NCI-H1417 (cell line): ENCODE measurements at regions not wholly inside any gene's neighbourhood (a gene's known extent, or its start where the extent isn't known, plus 50 kb on each side); places are given as distances from the start of the nearest gene placed in this dataset.

Experiments used
- DNase-seq, 3 experiments: peaks; one replicate each; lab custom pipeline; 2025; lab: John Stamatoyannopoulos, UW

DNA sequence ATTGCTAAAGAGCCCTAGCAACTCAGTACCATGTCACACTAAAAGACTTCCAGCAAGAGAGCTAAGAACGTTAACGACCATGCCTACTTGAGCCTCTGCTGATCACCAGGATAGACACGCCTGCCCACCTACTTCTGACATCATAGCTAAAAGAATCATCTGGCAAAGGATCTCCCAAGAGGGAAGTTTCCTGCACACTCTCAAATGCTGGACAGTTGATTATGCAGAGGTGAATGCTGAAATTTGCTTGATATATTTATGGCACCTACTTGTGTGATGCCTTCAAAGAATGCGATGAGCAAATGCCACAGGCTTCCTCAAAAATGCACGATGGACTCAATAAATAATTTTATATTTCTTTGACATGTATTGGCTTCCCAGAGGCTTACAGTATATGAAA is 113.6 kb downstream of the GALC start:
- no peak for DNase-seq

DNA sequence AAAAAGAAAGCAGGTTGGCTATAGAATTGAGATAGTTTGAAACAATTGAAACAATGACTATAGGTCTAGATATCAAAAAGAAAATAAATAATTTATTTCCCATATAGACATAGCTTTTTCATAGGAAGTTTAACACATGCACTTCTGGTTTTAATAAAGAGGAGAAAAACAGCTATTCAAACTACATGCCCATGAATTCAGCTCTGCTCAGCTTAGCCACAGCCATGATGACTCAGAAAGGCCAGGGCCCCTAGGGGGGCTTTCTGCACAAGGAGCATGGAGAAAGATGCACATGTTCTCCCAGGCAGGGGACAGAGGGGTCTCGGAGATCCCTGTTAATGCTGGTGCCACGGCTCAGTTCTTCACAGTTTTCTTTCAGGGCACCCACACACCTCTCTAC is 114.0 kb downstream of the GALC start:
- DNase-seq = no peak

DNA sequence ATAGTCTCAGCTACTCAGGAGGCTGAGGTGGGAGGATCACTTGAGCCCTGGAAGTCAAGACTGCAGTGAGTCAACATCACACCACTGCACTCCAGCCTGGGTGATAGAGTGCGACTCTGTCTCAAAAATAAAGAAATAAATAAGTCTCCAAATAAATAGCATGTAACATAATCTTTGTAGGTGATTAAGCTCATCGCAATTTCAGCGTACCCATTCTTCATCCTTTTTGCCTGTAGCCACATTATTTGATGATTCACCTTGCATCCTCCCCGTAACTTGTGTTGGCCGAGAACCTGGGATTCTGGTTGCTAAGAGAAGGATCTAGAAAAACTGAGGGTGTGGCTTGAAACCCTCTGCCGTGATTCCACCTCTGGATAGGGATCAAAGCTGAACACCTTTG is 115.1 kb downstream of the GALC start:
- no peak for DNase-seq

DNA sequence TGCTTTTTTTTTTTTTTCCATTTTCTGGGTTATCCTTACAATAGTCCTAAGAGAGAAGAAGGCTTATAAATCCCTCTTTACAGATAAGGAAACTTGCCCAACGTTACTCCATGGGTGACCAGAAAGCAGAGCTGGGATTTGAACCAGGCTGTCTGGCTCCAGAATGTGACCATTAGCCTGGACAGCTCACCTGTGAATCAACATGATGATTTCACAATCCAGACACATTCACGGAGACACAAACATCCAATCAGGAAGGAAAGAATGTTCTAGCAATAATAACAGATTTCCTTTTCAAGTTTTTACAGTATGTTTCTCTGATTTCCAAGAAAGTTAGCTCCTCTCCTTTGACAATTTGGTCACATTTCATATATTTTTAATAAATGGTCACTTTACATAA is 118.3 kb downstream of the GALC start:
- no peak for DNase-seq

DNA sequence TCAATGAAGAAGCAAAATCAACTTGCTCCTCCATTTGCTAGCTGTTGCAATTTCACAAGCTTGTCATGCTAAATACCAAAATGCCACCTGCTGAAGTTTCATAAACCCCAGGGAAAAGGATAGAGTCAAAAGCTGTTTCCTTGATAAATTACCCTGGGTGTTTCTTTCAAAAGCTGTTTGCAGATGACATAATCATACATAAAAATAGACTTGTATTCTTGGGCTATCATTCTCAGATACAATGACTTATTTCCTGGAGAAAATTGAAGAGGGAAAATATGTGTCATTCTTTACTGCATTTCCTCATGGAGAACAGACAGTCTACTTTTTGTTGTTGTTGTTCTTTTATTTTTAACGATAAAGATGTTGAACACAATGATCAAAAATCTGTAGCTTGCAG is 119.2 kb downstream of the GALC start:
- DNase-seq = peak in 2 of 3 experiments; percentile 39 to 66

DNA sequence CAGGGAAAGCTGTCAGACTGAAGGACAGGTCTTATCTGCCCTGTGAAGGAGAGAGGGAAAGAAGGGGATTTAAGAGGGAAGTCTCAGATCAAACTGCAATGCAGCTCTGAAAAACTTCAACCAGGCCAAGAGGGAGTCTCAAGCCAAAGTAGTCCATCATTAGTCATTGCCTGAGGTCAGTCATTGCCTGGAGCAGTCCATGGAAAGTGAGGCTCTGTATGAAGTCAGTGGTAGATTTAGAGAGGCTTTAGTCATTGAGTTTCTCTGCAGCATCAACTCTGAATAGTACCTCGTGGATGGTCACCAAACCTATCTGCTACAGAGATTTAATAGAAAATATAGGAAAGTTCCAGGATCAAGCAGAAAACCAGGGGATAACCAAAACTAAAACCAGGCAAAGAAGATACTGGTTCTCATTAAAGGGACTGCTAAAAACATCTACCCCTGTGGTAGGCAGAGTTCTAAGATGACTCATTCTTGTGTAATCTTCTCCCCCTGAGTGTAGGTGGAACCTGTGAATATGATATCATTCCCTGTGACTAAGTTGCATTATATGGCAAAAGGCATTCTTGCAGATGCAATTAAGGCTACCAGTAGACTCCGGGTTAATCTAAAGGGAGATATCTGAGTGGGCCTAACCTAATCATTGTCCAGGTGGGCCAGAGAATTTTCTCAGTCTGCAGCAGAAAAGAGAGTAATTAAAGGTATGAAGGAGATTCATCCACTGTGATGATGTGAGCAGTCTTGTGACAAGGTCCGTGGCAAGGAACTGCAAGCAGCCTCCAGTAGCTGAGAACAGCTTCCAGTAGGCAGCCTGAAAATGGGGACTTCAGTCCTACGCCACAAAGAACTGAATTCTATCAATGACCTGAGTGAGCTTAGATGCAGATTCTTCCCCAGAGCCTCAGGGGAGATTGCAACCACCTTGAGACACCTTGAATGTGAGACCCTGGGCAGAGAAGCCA is 123.1 kb downstream of the GALC start:
- no peak for DNase-seq

DNA sequence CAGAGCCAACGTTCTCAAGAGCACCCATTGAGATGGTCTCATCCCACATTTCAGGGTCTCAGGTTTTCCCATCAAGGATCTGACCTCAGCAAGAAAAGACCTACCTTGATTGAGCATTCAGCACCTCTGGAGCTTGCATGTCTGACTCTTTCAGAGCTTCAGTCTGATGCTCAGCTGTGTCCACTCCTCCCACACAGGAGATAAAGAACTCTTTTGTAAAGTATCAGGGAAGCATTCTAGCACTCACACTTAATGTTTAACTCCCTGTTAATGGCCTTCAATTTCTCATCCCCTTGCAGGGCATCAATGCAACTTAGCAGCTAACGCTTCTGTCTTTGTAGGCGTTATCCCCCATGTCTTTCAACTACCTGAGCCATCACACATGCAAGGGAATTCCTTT is 124.1 kb downstream of the GALC start:
- no peak for DNase-seq

DNA sequence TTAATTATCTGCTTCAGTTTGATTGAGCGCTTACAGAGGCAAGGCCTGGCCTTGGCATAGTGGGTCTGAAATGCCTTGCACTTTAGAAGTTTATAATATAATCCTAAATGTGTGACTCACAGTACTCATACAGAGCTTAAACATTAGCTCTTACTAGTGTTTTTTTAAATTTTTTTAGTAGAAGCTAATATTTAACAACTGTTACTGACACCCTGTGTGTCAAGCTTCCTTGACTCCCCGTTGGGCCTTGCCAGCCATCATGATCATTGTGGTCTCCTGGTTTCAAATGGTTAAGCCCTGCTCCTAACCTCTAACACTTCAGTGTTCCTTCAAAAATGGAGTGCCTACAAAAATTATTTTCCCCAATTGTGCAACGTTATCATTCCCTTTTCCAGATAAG is 126.9 kb downstream of the GALC start:
- DNase-seq = no peak

DNA sequence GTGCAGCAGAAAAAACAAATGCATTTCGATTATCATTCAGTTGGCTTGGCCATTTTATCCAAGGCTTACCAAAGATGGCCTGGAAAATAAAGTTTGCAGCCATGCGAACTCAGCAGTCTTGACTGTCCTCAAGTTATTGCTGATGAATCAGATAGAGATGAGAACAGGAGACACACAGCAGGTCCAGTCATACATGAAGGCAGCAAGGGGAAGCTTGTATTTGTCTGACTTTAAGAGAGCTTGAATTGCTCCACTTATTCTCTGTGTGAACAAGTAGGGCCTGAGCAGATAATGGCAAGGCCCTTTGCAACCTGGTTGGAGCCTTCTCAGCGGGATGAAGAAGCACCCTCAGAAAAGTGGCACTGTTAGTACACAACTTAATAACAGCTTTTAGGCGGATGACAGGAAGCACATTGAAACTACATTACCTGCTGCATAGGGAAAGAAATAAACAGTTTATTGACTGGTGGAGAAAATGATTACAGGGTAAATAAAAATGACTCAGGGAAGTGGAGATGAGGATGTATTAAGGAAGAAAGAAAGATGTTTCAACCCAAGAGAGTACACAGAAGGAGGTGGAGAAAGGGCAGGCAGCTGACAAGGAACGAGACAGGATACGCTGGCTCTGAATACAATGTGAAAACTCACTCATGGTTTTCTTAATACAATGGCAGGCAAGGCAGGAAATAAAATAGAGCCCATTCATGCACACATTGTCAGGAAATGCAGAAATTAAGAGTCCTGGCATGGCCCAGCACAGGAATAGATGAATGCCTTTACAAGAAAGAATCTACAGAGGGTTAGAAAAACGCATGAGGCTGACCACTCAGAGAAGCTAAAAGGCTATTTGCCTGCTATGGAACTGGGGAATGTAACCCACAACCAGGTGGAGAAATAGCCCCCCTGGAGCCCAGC is 128.4 kb downstream of the GALC start:
- peak in 2 of 3 experiments; percentile 63 to 87 for DNase-seq

DNA sequence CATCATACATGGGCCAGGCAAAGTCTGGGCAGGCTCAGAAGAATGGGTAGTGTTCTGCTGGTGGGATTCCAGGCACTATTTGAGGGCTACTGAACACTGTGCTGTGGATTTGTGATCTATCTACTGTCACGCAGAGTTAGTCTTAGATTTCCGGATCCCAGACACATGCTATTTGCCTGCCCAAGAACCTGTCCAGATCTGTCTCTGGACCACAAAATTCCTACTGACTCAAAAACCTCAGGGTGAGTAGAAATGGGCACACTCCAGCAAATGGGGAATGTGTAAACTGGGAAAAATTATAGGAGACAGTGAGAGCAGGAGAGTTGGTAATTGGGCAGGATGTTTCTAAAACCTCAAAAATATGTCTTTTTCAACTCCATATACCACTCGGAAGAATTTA is 129.9 kb downstream of the GALC start:
- DNase-seq = no peak

DNA sequence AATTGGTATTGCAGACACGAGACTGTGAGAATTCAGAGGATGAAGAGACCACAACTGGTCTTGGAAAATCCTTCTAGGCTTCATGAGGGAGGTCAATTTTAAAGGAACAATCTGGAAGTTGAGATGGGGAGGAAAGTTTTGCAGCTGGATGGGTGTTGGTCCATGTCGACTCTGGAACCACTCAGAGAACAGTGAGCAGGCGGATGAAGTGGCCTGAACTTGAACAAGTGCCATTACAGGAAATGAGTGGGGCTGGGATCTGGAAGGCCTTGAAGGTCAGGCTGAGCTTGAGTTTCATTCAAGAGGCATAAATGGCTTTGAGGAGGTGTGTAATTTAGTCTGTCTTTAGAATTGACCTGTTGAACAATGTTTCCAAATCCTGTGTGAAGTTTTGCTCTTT is 140.9 kb downstream of the GALC start:
- DNase-seq = no peak

DNA sequence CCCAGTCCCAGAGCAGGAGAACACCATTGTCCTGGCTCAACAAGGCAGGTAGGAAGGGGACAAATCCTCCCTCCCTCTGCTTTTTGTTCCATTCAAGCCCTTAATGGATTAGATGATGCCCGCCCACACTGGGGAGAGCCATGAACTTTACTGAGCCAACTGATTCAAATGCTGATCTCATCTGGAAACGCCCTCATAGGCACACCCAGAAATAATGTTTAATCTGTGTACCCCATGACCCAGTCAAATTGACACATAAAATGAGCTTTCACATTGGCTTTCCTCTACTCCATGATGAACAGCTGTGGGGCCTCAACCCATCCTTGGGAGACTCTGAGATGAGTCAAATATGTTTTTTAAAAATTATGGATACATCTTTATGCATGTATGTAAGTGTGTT is 141.8 kb downstream of the GALC start:
- DNase-seq = no peak

DNA sequence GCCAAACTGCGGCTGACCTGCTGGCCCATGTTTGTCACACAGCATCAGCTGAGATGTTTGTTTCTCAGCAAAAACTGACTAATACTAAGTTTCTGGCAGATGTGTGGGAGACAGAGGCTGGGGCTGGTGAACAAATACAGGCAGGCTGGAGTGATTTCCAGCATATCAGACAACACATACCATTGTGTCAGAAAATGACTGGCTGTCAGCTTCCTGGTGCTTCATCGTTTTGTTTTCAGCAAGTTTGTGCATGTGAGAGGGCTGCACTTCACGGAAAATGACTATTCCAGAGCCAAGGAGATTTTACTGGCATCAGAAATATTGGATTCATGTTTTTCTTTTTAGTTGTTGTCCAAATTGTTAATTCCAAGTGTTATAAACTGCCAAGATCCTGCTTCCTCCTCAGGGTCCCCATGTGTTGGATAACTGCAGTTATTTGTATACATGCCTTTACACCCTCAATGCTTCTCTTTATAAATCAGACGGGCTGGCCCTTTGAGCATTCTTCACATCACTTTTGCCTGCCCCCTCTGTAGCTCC is 145.7 kb downstream of the GALC start:
- DNase-seq = no peak

DNA sequence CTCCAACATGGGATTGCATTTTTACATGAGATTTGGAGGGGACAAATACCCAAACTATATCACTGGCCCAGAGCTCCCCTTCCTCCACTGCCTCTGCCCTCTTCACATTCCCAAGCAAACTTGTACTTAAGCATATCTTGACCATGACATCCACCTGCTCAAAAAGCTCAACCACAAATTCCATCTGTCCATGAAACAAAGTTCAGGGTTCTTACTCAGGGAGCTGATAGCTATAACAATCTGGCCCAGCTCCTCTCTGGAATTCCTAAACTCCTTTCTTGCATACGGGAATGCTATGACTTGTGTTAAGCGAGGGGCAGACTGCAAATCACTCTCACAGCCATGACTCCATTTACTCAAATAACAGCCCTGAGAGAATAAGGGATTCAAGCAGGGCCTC is 152.1 kb downstream of the GALC start:
- DNase-seq = no peak

DNA sequence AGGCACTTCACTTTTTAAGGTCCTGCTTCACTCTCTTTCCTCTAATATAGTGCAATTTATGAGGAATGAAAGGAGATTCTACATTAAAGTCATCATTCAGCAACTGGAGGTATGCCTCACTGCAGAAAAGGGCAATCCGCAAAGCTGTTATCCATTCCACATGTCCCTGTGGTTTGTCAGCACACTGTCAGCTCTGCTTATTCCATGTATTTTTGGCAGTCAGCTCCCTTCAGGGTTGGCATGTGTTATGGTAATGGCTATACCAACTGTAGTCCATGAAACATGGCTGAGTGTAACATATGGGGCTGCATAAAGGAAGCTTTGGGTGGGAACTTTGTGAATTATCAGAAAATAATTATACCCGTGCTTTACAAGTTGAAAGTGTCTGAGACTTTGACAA is 154.1 kb downstream of the GALC start:
- DNase-seq = no peak

DNA sequence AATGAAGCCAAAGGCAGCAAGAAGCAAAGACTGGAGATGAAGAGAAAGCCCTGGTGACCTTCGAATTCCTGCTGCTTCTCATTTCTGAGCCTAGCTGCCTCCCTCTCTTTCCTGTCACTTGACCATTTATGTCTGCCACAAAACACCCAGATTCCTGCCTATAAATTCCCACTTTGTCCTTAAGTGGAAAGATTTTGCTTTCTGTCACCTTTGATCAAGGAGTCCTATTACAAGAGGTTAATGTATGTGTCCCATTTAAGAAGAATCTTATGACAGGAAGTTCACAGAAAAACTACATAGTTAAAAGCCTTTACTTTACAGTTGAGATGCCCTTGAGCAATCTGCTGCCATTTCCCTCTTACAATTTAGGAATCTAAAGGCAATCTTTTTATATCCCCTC is 155.7 kb downstream of the GALC start:
- DNase-seq = no peak

DNA sequence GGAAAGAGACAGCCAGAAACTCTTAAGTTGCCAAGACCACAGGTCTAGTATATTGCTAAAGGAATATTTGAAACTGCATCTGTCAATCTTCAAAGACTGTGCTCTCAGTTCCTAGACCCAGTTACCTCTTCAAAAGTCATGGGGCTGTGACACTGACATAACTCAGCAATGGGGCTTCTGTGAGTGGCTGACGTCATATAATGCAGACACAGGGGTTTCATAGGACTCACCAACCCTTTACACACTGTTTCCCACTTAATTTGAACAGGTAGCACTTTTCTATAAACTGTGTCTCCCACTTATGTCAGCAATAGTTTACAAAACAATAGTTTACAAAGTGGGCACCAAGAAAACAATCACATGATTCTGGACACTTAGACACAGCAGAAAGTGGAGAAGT is 158.4 kb downstream of the GALC start:
- DNase-seq = no peak

DNA sequence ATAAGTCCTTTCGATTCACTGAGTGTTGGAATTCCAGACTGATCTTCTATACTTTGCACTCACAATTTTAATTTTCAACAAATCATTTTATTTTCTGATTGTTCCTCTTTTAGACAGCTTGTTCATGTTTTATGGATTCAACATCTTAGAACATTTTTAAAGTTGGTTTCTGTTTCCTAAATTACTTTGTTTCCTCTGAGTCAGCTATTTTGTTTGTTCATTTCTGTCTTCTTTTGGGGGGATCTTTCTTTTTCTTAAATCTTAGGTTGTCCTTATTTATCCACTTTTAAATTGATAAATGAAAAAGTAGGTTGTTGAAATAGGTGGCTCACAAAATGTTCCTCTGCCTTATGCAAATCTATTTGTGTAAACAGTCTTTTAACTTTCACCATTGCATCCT is 160.0 kb downstream of the GALC start:
- DNase-seq = no peak

DNA sequence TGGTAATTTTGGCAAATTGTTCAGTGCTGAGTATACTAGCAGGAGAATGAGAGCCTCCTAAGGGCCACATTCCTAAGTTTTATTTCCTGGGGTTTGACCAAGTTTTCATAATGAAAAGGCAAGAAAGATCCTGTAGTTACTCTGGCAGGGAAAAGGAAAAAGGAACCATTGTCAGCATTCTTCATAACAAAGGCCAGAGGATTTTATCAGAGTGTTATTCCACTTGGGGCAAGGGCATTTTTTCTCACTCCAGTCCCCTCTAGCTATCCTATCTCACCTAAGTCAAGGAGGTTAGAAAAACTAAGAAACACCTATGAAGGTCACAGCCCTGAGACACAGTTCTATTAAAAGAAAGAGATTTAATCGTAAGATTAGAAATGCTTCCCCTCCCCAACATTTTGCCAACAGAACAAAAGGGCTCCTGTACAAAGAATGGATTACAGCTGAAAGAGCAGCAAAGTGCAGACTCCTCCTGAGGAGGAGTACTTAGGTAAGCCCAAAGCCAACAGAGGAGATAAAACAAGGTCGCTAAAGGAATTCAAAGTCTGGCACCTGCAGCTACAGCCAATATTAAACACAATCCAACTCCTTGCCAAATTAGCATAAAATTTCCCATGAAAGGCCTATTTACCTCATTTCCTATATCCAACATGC is 162.4 kb downstream of the GALC start:
- DNase-seq = no peak

DNA sequence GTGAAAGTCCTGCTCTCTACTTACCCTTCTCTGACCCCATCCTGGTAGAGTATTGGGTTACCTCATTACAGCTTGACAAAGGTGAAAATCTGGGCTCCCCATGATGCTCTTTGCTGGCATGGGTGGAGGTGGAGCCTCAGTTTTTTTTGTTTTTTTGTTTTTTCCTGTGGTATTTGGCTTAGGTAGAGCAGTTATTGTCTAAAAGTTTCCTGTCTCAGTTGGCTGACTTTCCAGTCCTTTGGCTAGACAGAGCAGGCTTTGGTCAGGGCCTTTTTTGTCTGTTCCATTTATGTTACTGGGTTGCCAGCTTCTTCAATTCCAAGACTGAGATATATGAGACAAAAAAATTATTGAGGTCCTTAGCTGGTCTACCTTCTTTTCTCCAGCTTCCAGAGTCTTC is 163.4 kb downstream of the GALC start:
- DNase-seq = no peak

DNA sequence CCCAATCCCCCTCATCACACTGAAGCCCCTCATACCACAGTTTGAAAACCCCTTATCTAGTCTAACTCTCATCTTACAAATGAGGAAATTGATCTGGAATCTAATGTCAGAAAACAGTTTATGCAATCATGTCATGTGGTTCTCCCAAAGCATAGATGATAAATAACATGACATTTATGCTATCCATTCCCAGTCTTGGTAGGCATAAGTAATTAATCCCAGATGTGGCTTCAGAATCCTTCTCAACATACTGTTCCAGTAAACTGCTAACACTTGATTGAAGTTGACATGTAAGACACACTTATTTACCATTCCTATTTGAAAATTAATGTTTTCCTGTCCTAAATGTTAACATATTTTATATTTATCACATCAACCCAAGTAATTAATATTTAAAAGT is 168.7 kb downstream of the GALC start:
- DNase-seq = no peak

DNA sequence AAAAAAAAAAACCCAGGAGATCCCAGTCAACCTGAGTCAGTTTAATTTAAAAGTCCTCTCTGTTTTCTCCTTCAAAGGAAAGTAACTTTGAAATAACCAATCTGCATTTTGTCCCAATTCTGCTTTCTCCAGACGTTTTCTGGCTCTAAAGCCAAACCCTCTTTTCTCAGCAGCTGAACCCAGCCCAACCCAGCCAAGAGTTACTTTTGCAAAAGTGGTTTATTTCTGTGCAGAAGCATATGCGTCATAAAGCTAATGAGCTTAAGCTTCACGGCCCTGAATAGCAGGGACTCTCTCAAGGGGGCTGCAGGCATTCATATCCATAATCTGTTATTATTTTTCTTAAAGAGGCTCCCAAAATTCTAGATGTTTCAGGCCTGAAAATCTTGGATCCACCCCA is 176.6 kb downstream of the GALC start:
- DNase-seq = no peak
